ENCODE measurements at regions not wholly inside any gene's neighbourhood (a gene's known extent, or its start where the extent isn't known, plus 50 kb on each side); places are given as distances from the start of the nearest gene placed in this dataset.

- DNase-seq = no peak
Observed at GRCh38 chr18:37986665-37987064, 421.1 kb upstream of the CELF4 start.

- no peak for DNase-seq
Observed at GRCh38 chr18:37985126-37985525, 419.5 kb upstream of the CELF4 start.

GRCh38 chr18:37980556-37980955, 415.0 kb upstream of the CELF4 start:
- no peak for DNase-seq

GRCh38 chr18:37975446-37975845, 409.8 kb upstream of the CELF4 start:
- no peak for DNase-seq

GRCh38 chr18:37967261-37967660, 401.7 kb upstream of the CELF4 start:
- DNase-seq = no peak

GRCh38 chr18:37965572-37965970, 400.0 kb upstream of the CELF4 start:
- no peak for DNase-seq

GRCh38 chr18:37964885-37965571, 399.4 kb upstream of the CELF4 start:
- no peak for DNase-seq

- no peak for DNase-seq
Observed at GRCh38 chr18:37963837-37964236, 398.2 kb upstream of the CELF4 start.

- DNase-seq = no peak
Observed at GRCh38 chr18:37962316-37962966, 396.8 kb upstream of the CELF4 start.

- no peak for DNase-seq
Observed at GRCh38 chr18:37958499-37958898, 392.9 kb upstream of the CELF4 start.

- no peak for DNase-seq
Observed at GRCh38 chr18:37956902-37957301, 391.3 kb upstream of the CELF4 start.

GRCh38 chr18:37956020-37956419, 390.4 kb upstream of the CELF4 start:
- DNase-seq = no peak

GRCh38 chr18:37955201-37955600, 389.6 kb upstream of the CELF4 start:
- no peak for DNase-seq

GRCh38 chr18:37953876-37954275, 388.3 kb upstream of the CELF4 start:
- DNase-seq = no peak

GRCh38 chr18:37948471-37948870, 382.9 kb upstream of the CELF4 start:
- no peak for DNase-seq

GRCh38 chr18:37946324-37946723, 380.7 kb upstream of the CELF4 start:
- no peak for DNase-seq

- DNase-seq = no peak
Observed at GRCh38 chr18:37944700-37945270, 379.2 kb upstream of the CELF4 start.

- DNase-seq = no peak
Observed at GRCh38 chr18:37937287-37937686, 371.7 kb upstream of the CELF4 start.

GRCh38 chr18:37935086-37935485, 369.5 kb upstream of the CELF4 start:
- DNase-seq = no peak

- no peak for DNase-seq
Observed at GRCh38 chr18:37930640-37931039, 365.0 kb upstream of the CELF4 start.

- no peak for DNase-seq
Observed at GRCh38 chr18:37922162-37922561, 356.6 kb upstream of the CELF4 start.

GRCh38 chr18:37920865-37921264, 355.3 kb upstream of the CELF4 start:
- DNase-seq = no peak

- DNase-seq = no peak
Observed at GRCh38 chr18:37913051-37913450, 347.5 kb upstream of the CELF4 start.

GRCh38 chr18:37902344-37902743, 336.7 kb upstream of the CELF4 start:
- no peak for DNase-seq

Measured in central memory CD4-positive, alpha-beta T cell (primary cell).